Lung (tissue), 11 donors: ENCODE measurements at regions not wholly inside any gene's neighbourhood (a gene's known extent, or its start where the extent isn't known, plus 50 kb on each side); places are given as distances from the start of the nearest gene placed in this dataset.
"Not testable (repeated sequence)": the region's sequence is repeated elsewhere in the genome, so short reads cannot be mapped to it uniquely, and the experiment has no call there.

Source experiments
- ATAC-seq: fragments of 200-7000 bp; cut with Tn5 transposase; one replicate; pipeline ENCODE4 v1.9.1; 2020; ENCODE audit warnings: moderate number of reproducible peaks; ENCODE audit not compliant: insufficient read depth, low FRiP score
- DNase-seq, 3 donors: peaks; one replicate each; pipeline ENCODE4 v3.0.0-alpha.2; 2013 to 2017
- H3K27ac ChIP-seq, 2 donors: one replicate each; pipeline ENCODE4 v1.5.1; 2013; ENCODE audit warnings: mild to moderate bottlenecking in 2 of 2, moderate library complexity in 2 of 2, control low read depth in 1 of 2, inconsistent platforms in 1 of 2, low read depth in 1 of 2, low read length in 1 of 2
- H3K27me3 ChIP-seq, 3 donors: one replicate each; pipeline ENCODE4 v1.5.1; 2013; ENCODE audit warnings: low read length in 2 of 3; ENCODE audit not compliant: control insufficient read depth in 3 of 3, insufficient read depth in 3 of 3
- H3K36me3 ChIP-seq, 4 donors: one replicate each; pipeline ENCODE4 v1.5.1; 2013; ENCODE audit warnings: low read length in 4 of 4, mild to moderate bottlenecking in 1 of 4, moderate library complexity in 1 of 4; ENCODE audit not compliant: control insufficient read depth in 4 of 4, insufficient read depth in 4 of 4
- H3K4me1 ChIP-seq, 5 donors: one replicate each; pipeline ENCODE4 v1.5.1; 2013; ENCODE audit warnings: low read length in 5 of 5, mild to moderate bottlenecking in 2 of 5, moderate library complexity in 1 of 5; ENCODE audit not compliant: control insufficient read depth in 5 of 5, insufficient read depth in 5 of 5
- H3K4me3 ChIP-seq: one replicate; pipeline ENCODE4 v1.5.1; 2013; ENCODE audit warnings: mild to moderate bottlenecking, control low read depth, moderate library complexity
- H3K9ac ChIP-seq, 2 donors: one replicate each; pipeline ENCODE4 v1.5.1; 2013; ENCODE audit warnings: low read length in 2 of 2, control low read depth in 1 of 2; ENCODE audit not compliant: insufficient read depth in 1 of 2
- H3K9me3 ChIP-seq, 4 donors: one replicate each; pipeline ENCODE4 v1.5.1; 2013; ENCODE audit warnings: low read length in 3 of 4, mild to moderate bottlenecking in 1 of 4, moderate library complexity in 1 of 4; ENCODE audit not compliant: control insufficient read depth in 4 of 4, insufficient read depth in 3 of 4
- WGBS, 2 donors: extraction: QIAGEN DNeasy Blood & Tissue Kit; methylation state at CpG; one replicate each; pipeline ENCODE4 v1.1.7; 2013; 5-methylcytosine and 5-hydroxymethylcytosine counted together
- TF ChIP-seq, protein P1 (sequence below): IDR thresholded peaks from 2 replicates; pipeline ENCODE4 v1.5.1; 2012; ENCODE audit warnings: mild to moderate bottlenecking; ENCODE audit errors: control extremely low read depth, extremely low read depth
- donor health status: control.
- donor health status: control.
- donor health status: Bipolar disorder and iron deficiency.
- donor health status: healthy.
- donor health status: DM: yes; HTN: yes; CAD: no.

DNA sequence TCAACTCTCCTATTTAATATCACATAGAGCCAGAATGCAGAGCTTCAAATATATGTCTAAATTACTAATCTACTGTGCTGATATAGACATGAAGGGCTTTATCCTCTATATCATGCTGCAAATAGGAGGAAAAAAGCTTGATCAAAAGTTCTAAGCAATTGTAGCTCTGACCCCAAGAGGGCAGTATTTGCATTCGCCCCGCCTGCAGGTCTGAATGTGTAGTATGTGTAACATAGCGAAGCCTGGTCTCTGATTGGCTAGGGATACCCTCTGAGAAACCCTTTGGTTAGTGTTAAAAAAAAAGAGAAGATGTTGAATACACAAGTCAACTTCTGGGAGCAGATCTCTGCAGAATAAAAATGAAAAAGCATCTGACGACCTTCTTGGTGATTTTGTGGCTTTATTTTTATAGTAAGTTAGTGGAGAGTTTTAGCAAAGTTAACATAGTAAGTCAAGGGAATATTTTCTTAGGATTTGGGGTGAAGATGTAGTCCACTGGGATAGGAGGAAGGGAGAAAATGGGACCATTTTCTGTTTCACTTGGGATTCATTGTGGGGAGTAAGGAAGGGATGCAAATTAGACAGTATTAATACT lies 151.6 kb upstream of the OR4E1 start:
- Histone ChIP-seq H3K27me3 (no peaks in the 10 kb centered on the region), H3K9me3 (no peaks in the 10 kb centered on the region), H3K9ac (no peak overlapping the region), H3K27ac (no peak overlapping the region), H3K4me3 (no peak overlapping the region), H3K36me3 (no peaks in the 10 kb centered on the region), H3K4me1 (no peaks in the 10 kb centered on the region)
- DNase-seq: peak in 2 of 3 donors; percentile 4 to 13
- no peak for ATAC-seq
- WGBS, 2 donors: 14 to 16% methylated on average over 4 of the region's 4 CpGs
- TF ChIP-seq, protein P1, sequence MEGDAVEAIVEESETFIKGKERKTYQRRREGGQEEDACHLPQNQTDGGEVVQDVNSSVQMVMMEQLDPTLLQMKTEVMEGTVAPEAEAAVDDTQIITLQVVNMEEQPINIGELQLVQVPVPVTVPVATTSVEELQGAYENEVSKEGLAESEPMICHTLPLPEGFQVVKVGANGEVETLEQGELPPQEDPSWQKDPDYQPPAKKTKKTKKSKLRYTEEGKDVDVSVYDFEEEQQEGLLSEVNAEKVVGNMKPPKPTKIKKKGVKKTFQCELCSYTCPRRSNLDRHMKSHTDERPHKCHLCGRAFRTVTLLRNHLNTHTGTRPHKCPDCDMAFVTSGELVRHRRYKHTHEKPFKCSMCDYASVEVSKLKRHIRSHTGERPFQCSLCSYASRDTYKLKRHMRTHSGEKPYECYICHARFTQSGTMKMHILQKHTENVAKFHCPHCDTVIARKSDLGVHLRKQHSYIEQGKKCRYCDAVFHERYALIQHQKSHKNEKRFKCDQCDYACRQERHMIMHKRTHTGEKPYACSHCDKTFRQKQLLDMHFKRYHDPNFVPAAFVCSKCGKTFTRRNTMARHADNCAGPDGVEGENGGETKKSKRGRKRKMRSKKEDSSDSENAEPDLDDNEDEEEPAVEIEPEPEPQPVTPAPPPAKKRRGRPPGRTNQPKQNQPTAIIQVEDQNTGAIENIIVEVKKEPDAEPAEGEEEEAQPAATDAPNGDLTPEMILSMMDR: no peak

- ATAC-seq (no peak), DNase-seq (no peak)
- Histone ChIP-seq H3K27ac (no peak overlapping the region), H3K27me3 (no peaks in the 10 kb centered on the region), H3K36me3 (no peaks in the 10 kb centered on the region), H3K4me1 (no peaks in the 10 kb centered on the region), H3K4me3 (no peak overlapping the region), H3K9ac (no peak overlapping the region), H3K9me3 (peaks cover 0 to 3% (median 0%) of the 10 kb centered on the region in 4 donors)
- TF ChIP-seq, protein P1: no peak
These were observed 148.5 kb upstream of the OR4E1 start for GRCh38 chr14:21822109-21822508.

DNA sequence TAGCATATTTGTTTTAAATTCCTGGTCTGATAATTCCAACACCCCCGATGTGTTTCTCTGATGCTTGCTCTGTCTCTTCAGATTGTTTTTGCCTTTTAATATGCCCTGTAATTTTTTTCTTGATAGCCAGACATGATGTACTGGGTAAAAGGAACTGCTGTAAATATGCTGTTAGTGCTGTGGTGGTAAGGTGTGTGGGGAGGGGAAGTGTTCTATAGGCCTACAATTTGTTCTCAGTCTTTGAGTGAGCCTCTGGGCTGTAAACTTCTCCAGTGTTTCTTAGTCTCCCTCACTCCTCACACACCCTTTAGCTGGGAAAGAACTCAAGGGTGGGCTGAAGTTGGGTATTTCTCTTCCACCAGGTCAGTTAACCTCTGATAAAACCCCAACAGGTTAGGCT lies 147.0 kb upstream of the OR4E1 start:
- no peak for DNase-seq
- peaks cover 0 to 6% (median 2%) of the 10 kb centered on the region in 4 donors for H3K9me3 ChIP-seq
- no peaks in the 10 kb centered on the region for H3K4me1 ChIP-seq
- H3K4me3 ChIP-seq: no peak overlapping the region
- TF ChIP-seq, protein P1: no peak
- WGBS, 2 donors: 0% methylated on average over 1 of the region's 1 CpG
- H3K27me3 ChIP-seq: no peaks in the 10 kb centered on the region
- no peaks in the 10 kb centered on the region for H3K36me3 ChIP-seq
- H3K9ac ChIP-seq: no peak overlapping the region
- ATAC-seq: no peak
- no peak overlapping the region for H3K27ac ChIP-seq

- not testable (repeated sequence) for H3K36me3 ChIP-seq, H3K4me1 ChIP-seq, ATAC-seq, H3K27ac ChIP-seq, H3K9me3 ChIP-seq, H3K27me3 ChIP-seq, H3K9ac ChIP-seq, H3K4me3 ChIP-seq
- DNase-seq: peak in 1 of 3 donors; percentile 8
- WGBS, 2 donors: 20 to 44% methylated on average over 1 of the region's 1 CpG
These were observed 146.3 kb upstream of the OR4E1 start for GRCh38 chr14:21819891-21820290.

DNA sequence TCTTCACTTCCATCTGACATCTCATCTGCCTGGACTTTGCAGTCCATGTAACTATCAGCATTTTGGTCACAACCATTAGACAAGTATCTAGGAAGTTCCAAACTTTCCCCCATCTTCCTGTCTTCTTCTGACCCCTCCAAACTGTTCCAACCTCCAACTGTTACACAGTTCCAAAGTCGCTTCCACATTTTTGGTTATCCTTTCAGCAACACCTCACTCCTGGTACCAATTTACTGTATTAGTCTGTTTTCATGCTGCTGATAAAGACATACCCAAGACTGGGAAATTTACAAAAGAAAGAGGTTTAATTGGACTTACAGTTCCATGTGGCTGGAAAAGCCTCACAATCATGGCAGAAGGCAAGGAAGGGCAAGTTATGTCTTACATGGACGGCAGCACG lies 143.4 kb upstream of the OR4E1 start:
- H3K4me1 ChIP-seq, H3K9me3 ChIP-seq, H3K4me3 ChIP-seq, ATAC-seq, H3K36me3 ChIP-seq, H3K27me3 ChIP-seq, H3K9ac ChIP-seq, H3K27ac ChIP-seq, DNase-seq: not testable (repeated sequence)
- 94 to 97% methylated on average over 3 of the region's 3 CpGs for WGBS, 2 donors
